Endothelial cell of umbilical vein (primary cell): ENCODE measurements at regions not wholly inside any gene's neighbourhood (a gene's known extent, or its start where the extent isn't known, plus 50 kb on each side); places are given as distances from the start of the nearest gene placed in this dataset.

Source experiments
- BruUV-seq: library from RNA; stranded (reverse); fragments of 400-500 nt; replicated peaks from 2 replicates; lab custom pipeline; 2021; lab: Mats Ljungman, UMichigan
- CTCF ChIA-PET: fragments of 300-600, 350-600 bp; sonication (Branson Sonifier 250); formaldehyde crosslinking; loops from one replicate; lab custom pipeline; 2021; ENCODE audit warnings: antibody characterized with exemption, inconsistent platforms; lab: Charles Lee
- POLR2A ChIA-PET: fragments of 300-600, 350-600 bp; sonication (Branson Sonifier 250); formaldehyde crosslinking; loops from one replicate; lab custom pipeline; 2021; ENCODE audit warnings: antibody characterized with exemption, inconsistent platforms; lab: Charles Lee
- DNase-seq: peaks from one replicate; pipeline ENCODE4 v3.0.0-alpha.2; 2011; ENCODE audit warnings: low read depth, low spot score
- FAIRE-seq: peaks from 2 replicates; lab custom pipeline; 2011; peaks lifted over from hg19 to GRCh38; lab: Jason Lieb, UNC
- H2AFZ ChIP-seq: 2 replicates; pipeline ENCODE4 v1.6.0; 2012; ENCODE audit warnings: low read depth, low read length, control low read depth, inconsistent platforms
- H3K27ac ChIP-seq: 2 replicates; pipeline ENCODE4 v1.5.1; 2011; ENCODE audit warnings: low read depth, mild to moderate bottlenecking, control low read depth, low read length, moderate library complexity; ENCODE audit not compliant: insufficient read depth
- H3K27me3 ChIP-seq, 2 experiments: 2 replicates each; pipeline versions ENCODE4 v1.6.0 to v1.6.1; 2011; ENCODE audit warnings: low read length in 2 of 2, mixed read lengths in 1 of 2; ENCODE audit not compliant: control insufficient read depth in 2 of 2, insufficient read depth in 2 of 2
- H3K36me3 ChIP-seq, 2 experiments: 2 replicates in 1 of 2; 3 replicates in 1 of 2; pipeline ENCODE4 v1.5.1; 2011; ENCODE audit warnings: low read length in 2 of 2, mild to moderate bottlenecking in 1 of 2, moderate library complexity in 1 of 2; ENCODE audit not compliant: control insufficient read depth in 2 of 2, insufficient read depth in 2 of 2; ENCODE audit errors: extremely low read depth in 1 of 2
- H3K4me1 ChIP-seq: 3 replicates; pipeline ENCODE4 v1.5.1; 2011; ENCODE audit warnings: mild to moderate bottlenecking, low read length; ENCODE audit not compliant: control insufficient read depth, insufficient read depth; ENCODE audit errors: extremely low read depth
- H3K4me2 ChIP-seq: 2 replicates; pipeline ENCODE4 v1.6.1; 2011; ENCODE audit warnings: low read length, control low read depth, mixed read lengths; ENCODE audit not compliant: insufficient read depth
- H3K4me3 ChIP-seq, 3 experiments: fragments of 200-600 bp in 1 of 3; sonication (generic), shearing (Covaris generic) in 1 of 3; replicated peaks in 1 of 3; 2 replicates each; pipeline ENCODE4 v1.5.1; 2011 to 2016; ENCODE audit warnings: control low read depth in 3 of 3, low read length in 3 of 3, mild to moderate bottlenecking in 2 of 3, inconsistent platforms in 1 of 3, low read depth in 1 of 3, moderate library complexity in 1 of 3; ENCODE audit not compliant: insufficient read depth in 1 of 3
- H3K79me2 ChIP-seq: 2 replicates; pipeline ENCODE4 v1.6.0; 2012; ENCODE audit warnings: low read length, inconsistent platforms; ENCODE audit not compliant: control insufficient read depth, insufficient read depth
- H3K9ac ChIP-seq: replicated peaks from 2 replicates; pipeline ENCODE3; 2011; ENCODE audit warnings: low read length, control low read depth; ENCODE audit not compliant: insufficient read depth; ENCODE audit errors: extremely low read depth
- H3K9me1 ChIP-seq: replicated peaks from 3 replicates; pipeline ENCODE4 v1.6.0; 2011; ENCODE audit warnings: mild to moderate bottlenecking, low read length; ENCODE audit not compliant: control insufficient read depth, insufficient read depth; ENCODE audit errors: extremely low read depth
- H3K9me3 ChIP-seq: replicated peaks from 2 replicates; pipeline ENCODE4 v1.5.1; 2012; ENCODE audit warnings: low read length, inconsistent platforms; ENCODE audit not compliant: control insufficient read depth, insufficient read depth
- H4K20me1 ChIP-seq: replicated peaks from 2 replicates; pipeline ENCODE3; 2011; ENCODE audit warnings: mild to moderate bottlenecking, low read length; ENCODE audit not compliant: control insufficient read depth, insufficient read depth; ENCODE audit errors: extremely low read depth
- CTCF ChIP-seq, 2 donors: IDR thresholded peaks; 1 replicate in 1 of 2; 2 replicates in 1 of 2; pipeline ENCODE4 v1.5.1; 2011; ENCODE audit warnings: low read length in 2 of 2, mild to moderate bottlenecking in 2 of 2, moderate library complexity in 2 of 2, control low read depth in 1 of 2, inconsistent platforms in 1 of 2, low read depth in 1 of 2; ENCODE audit not compliant: insufficient read depth in 1 of 2; ENCODE audit errors: extremely low read depth in 1 of 2
- EZH2 ChIP-seq: IDR thresholded peaks from 2 replicates; pipeline ENCODE4 v1.6.1; 2012; ENCODE audit warnings: borderline replicate concordance, low read depth, mild to moderate bottlenecking, moderate library complexity, low read length, inconsistent platforms; ENCODE audit not compliant: severe bottlenecking
- FOS ChIP-seq: IDR thresholded peaks from 2 replicates; pipeline ENCODE4 v1.6.1; 2011; ENCODE audit warnings: mild to moderate bottlenecking, low read length, moderate library complexity, borderline replicate concordance; ENCODE audit not compliant: insufficient read depth
- GATA2 ChIP-seq: IDR thresholded peaks from 2 replicates; pipeline ENCODE4 v1.7.0; 2011; ENCODE audit warnings: low read depth, mild to moderate bottlenecking, moderate library complexity, mixed read lengths, low read length; ENCODE audit not compliant: insufficient read length, insufficient read depth
- JUN ChIP-seq: IDR thresholded peaks from 2 replicates; pipeline ENCODE4 v1.6.1; 2011; ENCODE audit warnings: borderline replicate concordance, low read depth; ENCODE audit not compliant: insufficient read length, insufficient read depth
- MAX ChIP-seq: IDR thresholded peaks from 2 replicates; pipeline ENCODE4 v1.6.1; 2011; ENCODE audit not compliant: insufficient read depth, insufficient read length
- MYC ChIP-seq: IDR thresholded peaks from one replicate; pipeline ENCODE4 v1.6.1; 2011; ENCODE audit warnings: mild to moderate bottlenecking, low read depth, low read length
- POLR2A ChIP-seq: IDR thresholded peaks from 2 replicates; pipeline ENCODE4 v1.6.1; 2012; ENCODE audit warnings: low read depth, mild to moderate bottlenecking, control low read depth, low read length
- POLR2AphosphoS5 ChIP-seq: IDR thresholded peaks from 2 replicates; pipeline ENCODE4 v1.6.1; 2012; ENCODE audit warnings: low read depth, mild to moderate bottlenecking, control low read depth, low read length, moderate library complexity; ENCODE audit not compliant: insufficient read depth
- dilution Hi-C: fragments of 300-500 bp; cut with MboI; formaldehyde crosslinking; loops from one replicate; pipeline ENCODE4 v1.15.0; 2019; ENCODE audit warnings: low sequenced_read_pairs; ENCODE audit not compliant: extremely low pct_ligation_motif_present
- intact Hi-C: fragments of 100-400 bp; cut with micrococcal nuclease; formaldehyde crosslinking; loops from one replicate; pipeline ENCODE4 v1.10.0; 2022

- H2AFZ ChIP-seq = no peak overlapping the region
- H3K4me3 ChIP-seq = no peak overlapping the region
- no peak overlapping the region for H3K4me2 ChIP-seq
- intact Hi-C loops (no loop called here), dilution Hi-C loops (no loop called here)
- peaks cover 3% of the 10 kb centered on the region for H3K9me3 ChIP-seq
- TF ChIP-seq CTCF (IDR thresholded peaks at IDR 0.05; ENCODE audit: extremely low read depth in 1 of 2, insufficient read depth in 1 of 2, low read depth in 1 of 2, low read length in 2 of 2) (no peak), POLR2AphosphoS5 (no peak), EZH2 (no peak), GATA2 (no peak), FOS (no peak), JUN (no peak), MYC (no peak), POLR2A (no peak), MAX (no peak)
- no peak overlapping the region for H3K9ac ChIP-seq
- ChIA-PET CTCF (no interaction called here), POLR2A (no interaction called here)
- FAIRE-seq (no peak), DNase-seq (no peak)
- no peaks in the 10 kb centered on the region for H3K4me1 ChIP-seq
- no peaks in the 10 kb centered on the region for H3K79me2 ChIP-seq
- no TSS peak for BruUV-seq
- no peaks in the 10 kb centered on the region for H3K27me3 ChIP-seq
- H3K9me1 ChIP-seq = no peaks in the 10 kb centered on the region
- H4K20me1 ChIP-seq = no peaks in the 10 kb centered on the region
- no peak overlapping the region for H3K27ac ChIP-seq
- no peaks in the 10 kb centered on the region for H3K36me3 ChIP-seq
These were observed 460.2 kb upstream of the CDH4 start for GRCh38 chr20:60791823-60792222.
